GM12874 (cell line): ENCODE measurements at regions not wholly inside any gene's neighbourhood (a gene's known extent, or its start where the extent isn't known, plus 50 kb on each side); places are given as distances from the start of the nearest gene placed in this dataset.

ENCODE experiments used
- TF ChIP-seq, protein P1 (sequence below): IDR thresholded peaks from 2 replicates; pipeline ENCODE4 v1.5.1; 2011; ENCODE audit warnings: low read depth, mild to moderate bottlenecking, control low read depth, low read length, moderate library complexity; ENCODE audit not compliant: insufficient read depth

- TF ChIP-seq, protein P1, sequence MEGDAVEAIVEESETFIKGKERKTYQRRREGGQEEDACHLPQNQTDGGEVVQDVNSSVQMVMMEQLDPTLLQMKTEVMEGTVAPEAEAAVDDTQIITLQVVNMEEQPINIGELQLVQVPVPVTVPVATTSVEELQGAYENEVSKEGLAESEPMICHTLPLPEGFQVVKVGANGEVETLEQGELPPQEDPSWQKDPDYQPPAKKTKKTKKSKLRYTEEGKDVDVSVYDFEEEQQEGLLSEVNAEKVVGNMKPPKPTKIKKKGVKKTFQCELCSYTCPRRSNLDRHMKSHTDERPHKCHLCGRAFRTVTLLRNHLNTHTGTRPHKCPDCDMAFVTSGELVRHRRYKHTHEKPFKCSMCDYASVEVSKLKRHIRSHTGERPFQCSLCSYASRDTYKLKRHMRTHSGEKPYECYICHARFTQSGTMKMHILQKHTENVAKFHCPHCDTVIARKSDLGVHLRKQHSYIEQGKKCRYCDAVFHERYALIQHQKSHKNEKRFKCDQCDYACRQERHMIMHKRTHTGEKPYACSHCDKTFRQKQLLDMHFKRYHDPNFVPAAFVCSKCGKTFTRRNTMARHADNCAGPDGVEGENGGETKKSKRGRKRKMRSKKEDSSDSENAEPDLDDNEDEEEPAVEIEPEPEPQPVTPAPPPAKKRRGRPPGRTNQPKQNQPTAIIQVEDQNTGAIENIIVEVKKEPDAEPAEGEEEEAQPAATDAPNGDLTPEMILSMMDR = no peak
Observed at GRCh38 chr10:29918623-29919400, 140.6 kb downstream of the JCAD start.

DNA sequence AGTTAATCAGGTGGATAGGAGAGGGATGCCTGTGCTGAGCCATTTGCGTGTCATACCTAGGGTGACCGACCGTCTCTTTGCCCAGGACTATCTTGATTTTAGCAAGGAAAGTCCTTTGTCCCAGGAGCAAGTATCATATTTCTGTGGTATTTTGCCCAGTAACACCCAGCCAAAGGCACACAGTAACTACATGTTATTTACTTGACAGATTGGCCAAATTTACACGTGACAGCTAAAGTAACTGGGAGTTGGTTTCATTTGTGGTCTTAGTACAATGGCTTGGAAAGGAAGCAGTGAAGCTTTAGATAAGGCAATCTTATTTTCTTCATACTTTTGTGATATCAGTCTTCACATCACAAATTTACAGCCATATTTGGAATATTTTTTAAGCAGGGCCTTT, 142.1 kb downstream of the JCAD start:
- TF ChIP-seq, protein P1 = no peak

DNA sequence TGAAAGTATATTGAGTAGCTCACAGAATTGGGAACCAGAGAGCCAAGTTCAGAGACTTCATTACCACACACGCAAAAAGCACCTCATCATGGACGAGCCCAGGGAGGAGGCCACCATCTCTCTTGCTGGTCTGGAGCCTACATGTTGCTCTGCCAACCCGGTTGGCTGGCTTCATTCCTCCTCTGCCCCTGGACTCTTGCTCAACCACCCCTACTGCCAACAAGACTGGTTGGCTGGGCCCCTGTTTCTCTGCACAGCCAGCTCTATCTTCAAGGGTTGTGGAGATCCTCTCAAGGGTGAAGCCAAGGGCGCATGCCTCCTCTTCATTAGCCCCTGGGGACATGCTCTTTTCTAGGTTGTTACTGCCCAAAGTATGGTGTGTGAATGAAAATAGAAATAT, 142.7 kb downstream of the JCAD start:
- TF ChIP-seq, protein P1 = no peak

- TF ChIP-seq, protein P1 = no peak
Observed at GRCh38 chr10:29914986-29915785, 144.2 kb downstream of the JCAD start.

- TF ChIP-seq, protein P1 = no peak
Observed at GRCh38 chr10:29908962-29909361, 150.4 kb downstream of the JCAD start.

DNA sequence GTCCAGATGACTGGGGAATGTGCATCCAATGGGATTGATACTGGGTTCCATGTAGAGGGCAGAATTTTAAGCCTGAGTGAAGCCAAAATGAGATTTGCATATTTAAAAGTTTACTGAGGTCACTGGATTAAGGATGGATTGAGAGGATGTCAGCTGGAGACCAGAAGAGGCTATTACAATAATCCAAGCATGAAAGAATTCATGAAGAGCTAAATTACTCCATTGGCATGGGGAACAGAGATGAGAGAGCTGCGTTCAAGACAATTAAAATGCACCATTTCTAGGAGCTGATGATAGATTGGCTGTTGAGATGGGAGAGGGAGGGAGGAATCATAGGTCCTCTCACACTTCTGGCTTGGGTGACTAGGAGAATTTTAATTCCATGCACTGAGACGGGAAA, 158.5 kb downstream of the JCAD start:
- TF ChIP-seq, protein P1 = no peak

- TF ChIP-seq, protein P1 = no peak
Observed at GRCh38 chr10:29897999-29898716, 161.2 kb downstream of the JCAD start.
